ENCODE measurements at regions not wholly inside any gene's neighbourhood (a gene's known extent, or its start where the extent isn't known, plus 50 kb on each side); places are given as distances from the start of the nearest gene placed in this dataset.

GRCh38 chr10:121288011-121288410 is 310.2 kb downstream of the FGFR2 start:
- no peak for DNase-seq
- Mint-ChIP-seq H3K4me3 (no peak overlapping the region), H3K4me1 (peaks cover 27% of the 10 kb centered on the region), H3K27ac (no peak overlapping the region), H3K36me3 (ENCODE audit: low read depth) (no peaks in the 10 kb centered on the region), H3K27me3 (ENCODE audit: insufficient read depth) (peaks cover 7% of the 10 kb centered on the region), H3K9me3 (no peaks in the 10 kb centered on the region)
- no peak overlapping the region for H3K4me3 ChIP-seq (ENCODE audit: low read length)
- no peaks in the 10 kb centered on the region for H3K4me1 ChIP-seq (ENCODE audit: control insufficient read depth, insufficient read depth, low read length)
- WGBS, 2 experiments (ENCODE audit: insufficient coverage in 1 of 2, insufficient read length in 1 of 2), result 76 to 100% methylated on average over 1 of the region's 1 CpG
- TF ChIP-seq CTCF (conservative IDR thresholded peaks at IDR 0.05), result no peak
- H3K9ac ChIP-seq (ENCODE audit: extremely low read depth, low read length, poor library complexity, severe bottlenecking), result no peak overlapping the region
- H3K27me3 ChIP-seq (ENCODE audit: control insufficient read depth, insufficient read depth, low read length, poor library complexity, severe bottlenecking), result no peaks in the 10 kb centered on the region
- H3K36me3 ChIP-seq (ENCODE audit: control insufficient read depth, insufficient read depth, low read length), result no peaks in the 10 kb centered on the region
- H3K27ac ChIP-seq (ENCODE audit: low read depth, low read length), result no peak overlapping the region
- H3K9me3 ChIP-seq (ENCODE audit: control insufficient read depth, low read length), result no peaks in the 10 kb centered on the region

GRCh38 chr10:121288864-121289661 is 309.2 kb downstream of the FGFR2 start:
- no peaks in the 10 kb centered on the region for H3K27me3 ChIP-seq (ENCODE audit: control insufficient read depth, insufficient read depth, low read length, poor library complexity, severe bottlenecking)
- no peak overlapping the region for H3K27ac Mint-ChIP-seq
- H3K9me3 ChIP-seq (ENCODE audit: control insufficient read depth, low read length), result no peaks in the 10 kb centered on the region
- H3K4me1 ChIP-seq (ENCODE audit: control insufficient read depth, insufficient read depth, low read length), result no peaks in the 10 kb centered on the region
- no peaks in the 10 kb centered on the region for H3K36me3 ChIP-seq (ENCODE audit: control insufficient read depth, insufficient read depth, low read length)
- peaks cover 27% of the 10 kb centered on the region for H3K4me1 Mint-ChIP-seq
- no peaks in the 10 kb centered on the region for H3K36me3 Mint-ChIP-seq (ENCODE audit: low read depth)
- no peak overlapping the region for H3K4me3 ChIP-seq (ENCODE audit: low read length)
- H3K27me3 Mint-ChIP-seq (ENCODE audit: insufficient read depth), result peaks cover 7% of the 10 kb centered on the region
- no peak for DNase-seq
- no peak overlapping the region for H3K9ac ChIP-seq (ENCODE audit: extremely low read depth, low read length, poor library complexity, severe bottlenecking)
- no peak overlapping the region for H3K4me3 Mint-ChIP-seq
- TF ChIP-seq CTCF (conservative IDR thresholded peaks at IDR 0.05), result no peak
- 49 to 57% methylated on average over 2 to 5 of the region's 6 CpGs for WGBS, 2 experiments (ENCODE audit: insufficient coverage in 1 of 2, insufficient read length in 1 of 2)
- no peaks in the 10 kb centered on the region for H3K9me3 Mint-ChIP-seq
- no peak overlapping the region for H3K27ac ChIP-seq (ENCODE audit: low read depth, low read length)

GRCh38 chr10:121289800-121290199 is 308.4 kb downstream of the FGFR2 start:
- H3K9me3 ChIP-seq (ENCODE audit: control insufficient read depth, low read length), result no peaks in the 10 kb centered on the region
- no peaks in the 10 kb centered on the region for H3K9me3 Mint-ChIP-seq
- H3K4me1 ChIP-seq (ENCODE audit: control insufficient read depth, insufficient read depth, low read length), result no peaks in the 10 kb centered on the region
- DNase-seq, result no peak
- H3K27me3 Mint-ChIP-seq (ENCODE audit: insufficient read depth), result peaks cover 7% of the 10 kb centered on the region
- H3K27me3 ChIP-seq (ENCODE audit: control insufficient read depth, insufficient read depth, low read length, poor library complexity, severe bottlenecking), result no peaks in the 10 kb centered on the region
- H3K27ac ChIP-seq (ENCODE audit: low read depth, low read length), result no peak overlapping the region
- no peak for TF ChIP-seq CTCF (conservative IDR thresholded peaks at IDR 0.05)
- H3K9ac ChIP-seq (ENCODE audit: extremely low read depth, low read length, poor library complexity, severe bottlenecking), result no peak overlapping the region
- H3K4me3 Mint-ChIP-seq, result no peak overlapping the region
- 98% methylated on average over 4 of the region's 4 CpGs; no CpG with 5 or more reads in 1 of the 2 experiments for WGBS, 2 experiments (ENCODE audit: insufficient coverage in 1 of 2, insufficient read length in 1 of 2)
- no peaks in the 10 kb centered on the region for H3K36me3 Mint-ChIP-seq (ENCODE audit: low read depth)
- H3K27ac Mint-ChIP-seq, result no peak overlapping the region
- H3K4me1 Mint-ChIP-seq, result peaks cover 21% of the 10 kb centered on the region
- H3K36me3 ChIP-seq (ENCODE audit: control insufficient read depth, insufficient read depth, low read length), result no peaks in the 10 kb centered on the region
- H3K4me3 ChIP-seq (ENCODE audit: low read length), result no peak overlapping the region
